H1 (cell line): ENCODE measurements at regions not wholly inside any gene's neighbourhood (a gene's known extent, or its start where the extent isn't known, plus 50 kb on each side); places are given as distances from the start of the nearest gene placed in this dataset.

ENCODE experiments used
- CTCF ChIA-PET: fragments of 300-600 bp; sonication (Branson Sonifier 250); formaldehyde crosslinking; loops from one replicate; lab custom pipeline; 2021; ENCODE audit not compliant: partially characterized antibody; lab: Charles Lee
- POLR2A ChIA-PET: fragments of 300-600 bp; sonication (Branson Sonifier 250); formaldehyde crosslinking; loops from one replicate; lab custom pipeline; 2021; ENCODE audit warnings: inconsistent platforms; ENCODE audit not compliant: partially characterized antibody; lab: Charles Lee
- DNase-seq, 2 experiments: peaks; one replicate each; pipeline versions ENCODE4 v3.0.0 to v3.0.0-alpha.2; 2010 to 2022; ENCODE audit warnings: low spot score in 2 of 2, low read depth in 1 of 2, mixed read lengths in 1 of 2
- FAIRE-seq: peaks from 2 replicates; lab custom pipeline; 2011; peaks lifted over from hg19 to GRCh38; lab: Jason Lieb, UNC
- H2AFZ ChIP-seq: 2 replicates; pipeline ENCODE4 v1.8.1; 2012; ENCODE audit warnings: low read length, inconsistent platforms
- H2AK5ac ChIP-seq: 2 replicates; pipeline ENCODE4 v1.6.1; 2013; ENCODE audit warnings: low read depth, low read length
- H2BK120ac ChIP-seq: replicated peaks from 2 replicates; pipeline ENCODE3; 2013; ENCODE audit warnings: low read depth, low read length, inconsistent platforms
- H2BK12ac ChIP-seq: 2 replicates; pipeline ENCODE4 v1.6.1; 2013; ENCODE audit warnings: low read depth, low read length
- H2BK15ac ChIP-seq: 2 replicates; pipeline ENCODE4 v1.6.1; 2013; ENCODE audit warnings: low read length
- H2BK20ac ChIP-seq: 2 replicates; pipeline ENCODE4 v1.6.1; 2013; ENCODE audit warnings: low read length
- H2BK5ac ChIP-seq: 2 replicates; pipeline ENCODE4 v1.6.1; 2013; ENCODE audit warnings: low read depth, low read length
- H3K14ac ChIP-seq: 2 replicates; pipeline ENCODE4 v1.6.1; 2013; ENCODE audit warnings: inconsistent platforms; ENCODE audit not compliant: insufficient read length
- H3K18ac ChIP-seq: 2 replicates; pipeline ENCODE4 v1.6.1; 2013; ENCODE audit warnings: low read length; ENCODE audit errors: extremely low read depth
- H3K23ac ChIP-seq: 2 replicates; pipeline ENCODE4 v1.6.1; 2013; ENCODE audit warnings: inconsistent platforms; ENCODE audit not compliant: insufficient read length
- H3K23me2 ChIP-seq: 2 replicates; pipeline ENCODE4 v1.6.1; 2013; ENCODE audit warnings: low read depth, low read length
- H3K27ac ChIP-seq: 2 replicates; pipeline ENCODE4 v1.6.1; 2011; ENCODE audit warnings: low read depth, low read length, inconsistent platforms
- H3K27me3 ChIP-seq, 4 experiments: replicated peaks in 1 of 4; 1 replicate in 1 of 4; 2 replicates in 3 of 4; pipeline versions ENCODE4 v1.6.1 to v1.8.1; 2011 to 2013; ENCODE audit warnings: low read length in 3 of 4, mild to moderate bottlenecking in 3 of 4, inconsistent platforms in 2 of 4, mixed read lengths in 2 of 4, moderate library complexity in 1 of 4; ENCODE audit not compliant: control insufficient read depth in 3 of 4, insufficient read depth in 3 of 4; ENCODE audit errors: extremely low read depth in 1 of 4
- H3K36me3 ChIP-seq, 4 experiments: 2 replicates each; pipeline versions ENCODE4 v1.6.1 to v1.8.1; 2011 to 2013; ENCODE audit warnings: mild to moderate bottlenecking in 4 of 4, low read length in 3 of 4, moderate library complexity in 2 of 4, control low read depth in 1 of 4, inconsistent platforms in 1 of 4; ENCODE audit not compliant: insufficient read depth in 4 of 4, control insufficient read depth in 2 of 4
- H3K4ac ChIP-seq: replicated peaks from 2 replicates; pipeline ENCODE3; 2013; ENCODE audit warnings: low read length, low read depth, mixed read lengths, inconsistent platforms; ENCODE audit not compliant: insufficient read length
- H3K4me1 ChIP-seq, 4 experiments: replicated peaks in 1 of 4; 1 replicate in 1 of 4; 2 replicates in 3 of 4; pipeline versions ENCODE4 v1.6.1 to v1.8.1; 2011 to 2013; ENCODE audit warnings: low read length in 3 of 4, inconsistent platforms in 2 of 4, mixed read lengths in 1 of 4; ENCODE audit not compliant: insufficient read depth in 4 of 4, control insufficient read depth in 3 of 4
- H3K4me2 ChIP-seq, 2 experiments: 2 replicates each; pipeline versions ENCODE4 v1.6.1 to v1.8.1; 2011 to 2013; ENCODE audit warnings: low read depth in 2 of 2, low read length in 2 of 2, control low read depth in 1 of 2, inconsistent platforms in 1 of 2, mild to moderate bottlenecking in 1 of 2; ENCODE audit not compliant: insufficient read depth in 1 of 2
- H3K4me3 ChIP-seq, 4 experiments: fragments of 200-600, 300-600 bp in 1 of 4; sonication (generic), shearing (Covaris generic), sonication (Bioruptor Twin) in 1 of 4; 2 replicates each; pipeline versions ENCODE4 v1.5.1 to v1.8.1; 2011 to 2016; ENCODE audit warnings: low read length in 4 of 4, low read depth in 3 of 4, control low read depth in 2 of 4, inconsistent platforms in 2 of 4, mild to moderate bottlenecking in 2 of 4, mixed read lengths in 1 of 4, moderate library complexity in 1 of 4; ENCODE audit not compliant: insufficient read depth in 2 of 4; ENCODE audit errors: extremely low read depth in 1 of 4
- H3K56ac ChIP-seq: replicated peaks from 2 replicates; pipeline ENCODE3; 2013; ENCODE audit warnings: low read depth, mild to moderate bottlenecking, mixed read lengths, low read length, inconsistent platforms; ENCODE audit not compliant: insufficient read length
- H3K79me1 ChIP-seq: 2 replicates; pipeline ENCODE4 v1.6.1; 2013; ENCODE audit warnings: low read depth, low read length, control low read depth
- H3K79me2 ChIP-seq, 2 experiments: 2 replicates each; pipeline versions ENCODE4 v1.6.1 to v1.8.1; 2012 to 2013; ENCODE audit warnings: low read length in 2 of 2, mild to moderate bottlenecking in 2 of 2, inconsistent platforms in 1 of 2; ENCODE audit not compliant: insufficient read depth in 2 of 2, control insufficient read depth in 1 of 2
- H3K9ac ChIP-seq, 4 experiments: replicated peaks in 1 of 4; 1 replicate in 1 of 4; 2 replicates in 3 of 4; pipeline versions ENCODE4 v1.6.1 to v1.8.1; 2011 to 2013; ENCODE audit warnings: low read depth in 3 of 4, low read length in 3 of 4, control low read depth in 2 of 4, mild to moderate bottlenecking in 2 of 4, moderate library complexity in 2 of 4, inconsistent platforms in 1 of 4; ENCODE audit errors: extremely low read depth in 1 of 4
- H3K9me3 ChIP-seq, 2 experiments: 2 replicates each; pipeline versions ENCODE4 v1.6.1 to v1.8.1; 2012 to 2013; ENCODE audit warnings: mild to moderate bottlenecking in 2 of 2, moderate library complexity in 2 of 2, control low read depth in 1 of 2, inconsistent platforms in 1 of 2, low read depth in 1 of 2, low read length in 1 of 2, mixed read lengths in 1 of 2; ENCODE audit not compliant: insufficient read depth in 2 of 2
- H4K20me1 ChIP-seq, 2 experiments: replicated peaks in 1 of 2; 2 replicates each; pipeline versions ENCODE3 to v1.8.1; 2011 to 2013; ENCODE audit warnings: inconsistent platforms in 2 of 2, low read length in 2 of 2, mild to moderate bottlenecking in 1 of 2; ENCODE audit not compliant: insufficient read depth in 2 of 2, control insufficient read depth in 1 of 2
- H4K5ac ChIP-seq: 2 replicates; pipeline ENCODE4 v1.6.1; 2013; ENCODE audit warnings: low read length, low read depth, mixed read lengths, inconsistent platforms; ENCODE audit not compliant: insufficient read length
- H4K8ac ChIP-seq: 2 replicates; pipeline ENCODE4 v1.8.0; 2013; ENCODE audit warnings: mild to moderate bottlenecking, moderate library complexity, low read length, inconsistent platforms; ENCODE audit not compliant: insufficient read depth; ENCODE audit errors: extremely low read depth
- H4K91ac ChIP-seq: replicated peaks from 2 replicates; pipeline ENCODE3; 2013; ENCODE audit warnings: low read length, mixed read lengths, inconsistent platforms; ENCODE audit not compliant: insufficient read length
- CBX8 ChIP-seq: fragments of 300-800, 300-1000 bp; sonication (generic); IDR thresholded peaks from 2 replicates; pipeline ENCODE4 v1.7.1; 2016; ENCODE audit warnings: low read depth, low read length, borderline replicate concordance
- JUND ChIP-seq: IDR thresholded peaks from 2 replicates; pipeline ENCODE4 v1.6.1; 2011; ENCODE audit warnings: mild to moderate bottlenecking, improper control_type of control experiment, low read length
- WGBS, 2 experiments: shearing (Covaris generic) in 1 of 2; methylation state at CpG; one replicate each; pipeline versions ENCODE4 v1.1.6 to v1.1.7; 2013 to 2015; ENCODE audit warnings: low lambda C conversion rate in 2 of 2, mixed read lengths in 2 of 2, inconsistent platforms in 1 of 2, low coverage in 1 of 2, missing lambda C conversion rate in 1 of 2; ENCODE audit not compliant: insufficient replicate concordance in 2 of 2, insufficient coverage in 1 of 2, insufficient read length in 1 of 2; ENCODE audit errors: extremely low coverage in 1 of 2, missing lambda C conversion rate in 1 of 2; 5-methylcytosine and 5-hydroxymethylcytosine counted together
- TF ChIP-seq, protein P1 (sequence below): IDR thresholded peaks from 2 replicates; pipeline ENCODE4 v1.6.1; 2012; ENCODE audit warnings: inconsistent platforms

DNA sequence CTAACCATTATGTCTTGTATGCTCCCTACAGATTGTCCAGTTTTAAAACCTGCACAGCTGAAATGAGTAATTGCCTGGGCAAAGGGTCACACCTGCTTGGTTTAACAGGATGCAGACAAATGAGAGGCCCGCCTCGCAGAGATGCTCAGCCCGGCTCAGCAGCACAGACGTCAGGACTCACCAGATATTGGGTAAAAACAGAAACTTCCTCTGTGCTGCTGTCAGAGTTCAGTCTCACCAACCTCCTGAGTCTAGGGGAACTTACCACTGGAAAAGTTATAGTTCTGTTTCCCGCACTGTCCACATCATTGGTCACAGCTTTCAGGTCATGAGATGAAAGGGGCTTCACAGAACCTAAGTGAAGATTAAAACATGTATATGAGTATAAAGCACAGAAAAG is 152.5 kb downstream of the ESM1 start:
- Histone ChIP-seq H3K56ac (no peak overlapping the region), H2BK15ac (no peak overlapping the region), H2AFZ (no peak overlapping the region), H2BK5ac (no peak overlapping the region), H3K9me3 (no peaks in the 10 kb centered on the region), H2BK20ac (no peak overlapping the region), H3K4me2 (no peak overlapping the region), H3K79me1 (no peaks in the 10 kb centered on the region), H3K79me2 (no peaks in the 10 kb centered on the region), H4K20me1 (no peaks in the 10 kb centered on the region), H3K18ac (no peak overlapping the region), H3K27ac (no peak overlapping the region), H3K4me1 (no peaks in the 10 kb centered on the region), H3K36me3 (no peaks in the 10 kb centered on the region), H3K14ac (no peak overlapping the region), H4K91ac (no peak overlapping the region), H3K4me3 (no peak overlapping the region), H3K23me2 (no peaks in the 10 kb centered on the region), H3K27me3 (no peaks in the 10 kb centered on the region), H2BK120ac (no peak overlapping the region), H4K5ac (no peak overlapping the region), H3K9ac (no peak overlapping the region), H3K4ac (no peak overlapping the region), H3K23ac (no peak overlapping the region), H2BK12ac (no peak overlapping the region), H4K8ac (no peak overlapping the region), H2AK5ac (no peak overlapping the region)
- ChIA-PET CTCF (interaction anchor here (0.6 to 1.6 kb wide), 4 partner anchors 12 to 311 kb away, joined by 3 to 5 read pairs (median 4); no protein-coding TSS in a partner anchor), POLR2A (no interaction called here)
- DNase-seq (no peak), FAIRE-seq (no peak)
- 94% methylated on average over 5 of the region's 5 CpGs; no CpG with 5 or more reads in 1 of the 2 experiments for WGBS, 2 experiments
- TF ChIP-seq JUND = no peak
- TF ChIP-seq CBX8 = no peak
- TF ChIP-seq, protein P1, sequence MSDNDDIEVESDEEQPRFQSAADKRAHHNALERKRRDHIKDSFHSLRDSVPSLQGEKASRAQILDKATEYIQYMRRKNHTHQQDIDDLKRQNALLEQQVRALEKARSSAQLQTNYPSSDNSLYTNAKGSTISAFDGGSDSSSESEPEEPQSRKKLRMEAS = no peak
